Stimulated activated CD4-positive, alpha-beta T cell treated with anti-CD3 and anti-CD28 coated beads, Interleukin-2, amount 100 ng/mL, for 4 hours (primary cell): ENCODE measurements at regions not wholly inside any gene's neighbourhood (a gene's known extent, or its start where the extent isn't known, plus 50 kb on each side); places are given as distances from the start of the nearest gene placed in this dataset.

ENCODE experiments used
- DNase-seq: peaks from one replicate; pipeline ENCODE4 v3.0.0-alpha.2; 2020; ENCODE audit warnings: low read depth

DNA sequence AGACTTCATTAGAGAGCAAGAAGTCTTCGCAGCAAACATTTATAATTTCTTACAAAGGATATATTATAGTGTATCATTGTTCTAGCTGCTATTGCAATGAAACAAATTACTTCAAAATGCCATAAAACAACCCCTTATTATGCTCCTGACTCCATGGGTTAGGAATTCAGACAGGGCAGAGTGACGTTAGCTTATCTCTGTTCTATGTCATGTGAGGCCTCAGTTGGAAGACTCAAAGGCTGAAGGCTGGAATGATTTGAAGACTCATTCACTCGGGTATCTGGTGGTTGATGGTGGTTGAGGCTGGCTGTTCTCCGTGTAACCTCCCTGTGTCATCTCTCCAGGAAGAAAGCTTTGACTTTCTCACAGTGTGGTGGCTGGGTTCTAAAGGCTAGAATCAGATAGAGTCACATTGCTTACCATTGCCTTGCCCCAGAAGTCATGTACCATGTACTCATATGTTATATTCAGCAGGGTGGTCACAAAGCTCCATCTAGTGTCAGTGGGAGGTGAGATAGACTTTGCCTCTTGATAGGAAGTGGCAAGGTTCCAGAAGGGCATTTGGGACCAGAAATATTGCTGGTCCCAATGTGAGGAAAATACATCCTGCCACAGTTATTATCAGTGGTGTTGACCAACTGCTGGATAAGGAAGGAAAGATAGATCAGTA lies 226.9 kb downstream of the TMEM38B start:
- DNase-seq = no peak

GRCh38 chr9:105928416-105928815 lies 234.1 kb downstream of the TMEM38B start:
- DNase-seq = no peak

GRCh38 chr9:105930011-105930627 lies 235.8 kb downstream of the TMEM38B start:
- no peak for DNase-seq

DNA sequence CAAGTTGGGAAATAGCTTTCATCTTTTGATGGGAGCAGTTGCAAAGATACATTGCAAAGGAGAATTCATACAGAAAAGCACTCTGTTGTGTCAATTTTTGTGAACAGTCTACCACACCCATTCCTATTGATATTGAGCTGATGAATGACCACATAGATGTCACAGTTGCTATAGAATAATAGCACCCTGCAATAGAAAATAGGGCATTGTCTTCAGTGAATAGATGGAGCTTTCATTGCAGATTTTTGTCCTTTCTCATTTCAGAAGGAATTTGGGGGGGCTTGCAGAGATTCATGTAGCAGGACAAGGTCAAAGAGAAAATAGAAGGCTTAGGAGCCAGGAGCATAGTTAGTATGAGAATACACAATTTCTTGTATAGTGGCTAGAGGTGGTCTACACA lies 237.9 kb downstream of the TMEM38B start:
- no peak for DNase-seq

DNA sequence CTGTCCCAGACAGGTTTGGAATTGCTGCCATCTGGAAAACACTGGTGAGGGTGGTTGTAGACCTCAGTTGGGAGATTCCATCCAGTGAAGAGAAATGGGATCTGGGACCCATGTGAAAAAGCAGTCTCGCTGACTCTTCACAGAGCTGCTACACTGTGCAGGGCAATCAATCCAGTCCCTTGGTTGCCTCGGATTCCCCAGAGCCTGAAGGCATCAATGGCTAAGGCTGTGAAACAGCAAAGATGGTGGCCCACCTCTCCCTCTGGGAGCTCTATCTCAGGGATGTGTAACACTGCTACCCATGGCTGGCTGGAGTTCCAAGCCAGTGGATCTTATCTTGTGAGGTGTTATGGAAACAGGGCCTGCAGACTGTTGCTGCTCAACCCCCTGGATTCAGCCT lies 256.1 kb downstream of the TMEM38B start:
- no peak for DNase-seq

DNA sequence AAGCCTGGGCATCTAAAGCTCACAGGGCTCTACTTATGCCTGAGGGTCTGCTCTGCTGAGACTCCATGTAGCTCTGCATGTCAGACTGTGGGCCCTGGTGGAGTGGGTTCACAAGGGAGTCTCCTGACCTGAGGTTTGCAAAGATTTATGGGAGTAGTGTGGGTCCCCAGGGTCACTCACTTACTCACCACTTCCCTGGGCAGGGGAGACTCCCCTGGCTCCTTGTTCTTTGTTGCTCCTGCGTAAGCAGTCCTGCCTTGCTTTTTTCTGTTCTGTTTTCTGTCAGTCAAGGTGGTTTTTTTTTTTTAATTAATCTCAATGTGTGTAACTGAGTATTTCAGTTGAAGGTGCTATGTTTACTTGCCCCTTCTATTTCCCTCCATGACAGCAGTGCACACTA lies 256.6 kb downstream of the TMEM38B start:
- no peak for DNase-seq

DNA sequence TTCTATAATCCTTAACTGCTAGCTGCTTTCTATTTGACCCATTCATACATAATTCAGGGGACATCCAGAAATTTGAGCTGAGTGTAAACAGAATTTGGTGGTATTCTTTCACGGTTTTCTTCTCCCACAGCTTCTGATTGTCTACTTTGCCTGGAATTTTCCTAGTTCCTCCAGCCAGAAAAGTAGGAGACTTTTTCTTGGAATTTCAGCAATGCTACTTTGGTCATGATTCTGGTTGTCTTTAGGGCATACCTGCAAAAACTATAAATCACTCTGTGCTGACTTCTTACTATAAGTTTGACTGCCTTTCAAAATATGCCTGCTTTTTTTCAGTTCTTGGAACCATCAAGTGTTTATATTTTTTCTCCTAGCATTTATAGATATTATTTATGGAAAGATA lies 260.2 kb downstream of the TMEM38B start:
- DNase-seq = no peak

GRCh38 chr9:105957830-105958229 lies 263.5 kb downstream of the TMEM38B start:
- no peak for DNase-seq

DNA sequence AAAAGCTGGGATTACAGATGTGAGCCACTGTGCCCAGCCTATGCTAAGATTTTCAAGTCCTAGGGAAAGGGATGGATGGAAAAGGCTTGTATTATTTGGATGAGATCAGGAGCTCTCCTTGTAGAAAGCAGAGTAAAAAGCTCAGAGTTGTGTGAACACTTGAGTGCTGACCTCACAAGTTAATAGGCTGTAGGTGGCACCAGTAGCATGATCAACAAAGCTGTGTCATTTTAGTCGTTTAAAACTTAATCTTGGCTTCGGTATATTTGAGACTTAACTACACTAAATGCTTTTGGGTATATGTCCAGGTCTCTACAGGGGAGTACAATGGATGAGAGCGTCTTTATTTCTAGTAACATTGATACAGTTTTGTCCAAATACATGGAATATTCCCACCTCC lies 264.2 kb downstream of the TMEM38B start:
- no peak for DNase-seq

- DNase-seq = no peak
Measured at GRCh38 chr9:105959531-105959930, 265.2 kb downstream of the TMEM38B start.

DNA sequence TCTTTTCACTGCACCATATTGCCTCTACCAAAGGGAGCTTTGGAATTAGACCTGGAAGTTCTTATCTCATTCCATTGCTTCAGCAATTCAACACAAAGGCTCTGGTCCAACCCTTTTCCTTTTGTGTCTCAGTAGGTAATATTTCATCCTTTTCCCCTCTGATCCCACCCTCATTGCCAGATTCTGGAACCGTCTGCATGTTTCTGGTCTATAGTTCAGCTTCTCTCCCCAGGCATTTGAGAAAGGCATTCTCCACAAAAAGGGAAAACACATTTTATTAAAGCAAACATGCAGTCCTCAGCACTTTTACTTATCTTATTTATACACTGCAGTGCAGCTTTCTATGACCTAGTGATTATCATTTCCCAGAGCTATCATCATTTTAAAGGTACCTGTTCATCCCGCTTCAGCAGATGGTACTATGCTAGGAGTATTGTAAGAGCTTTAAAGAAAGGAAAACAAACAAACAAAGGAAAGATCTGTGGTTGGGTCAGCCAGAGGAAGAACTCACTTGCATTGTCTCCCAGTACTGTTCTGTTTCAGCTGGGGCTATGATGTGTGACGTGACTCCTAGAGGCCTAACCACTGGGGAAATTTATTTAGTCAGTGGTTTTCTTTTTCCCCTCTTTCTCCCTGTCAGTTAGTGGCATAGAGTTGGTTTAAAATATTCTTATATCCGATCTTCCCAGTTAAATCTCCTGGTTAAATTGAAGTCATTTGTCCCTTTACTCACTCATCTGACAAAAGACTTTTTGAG lies 269.2 kb downstream of the TMEM38B start:
- no peak for DNase-seq

DNA sequence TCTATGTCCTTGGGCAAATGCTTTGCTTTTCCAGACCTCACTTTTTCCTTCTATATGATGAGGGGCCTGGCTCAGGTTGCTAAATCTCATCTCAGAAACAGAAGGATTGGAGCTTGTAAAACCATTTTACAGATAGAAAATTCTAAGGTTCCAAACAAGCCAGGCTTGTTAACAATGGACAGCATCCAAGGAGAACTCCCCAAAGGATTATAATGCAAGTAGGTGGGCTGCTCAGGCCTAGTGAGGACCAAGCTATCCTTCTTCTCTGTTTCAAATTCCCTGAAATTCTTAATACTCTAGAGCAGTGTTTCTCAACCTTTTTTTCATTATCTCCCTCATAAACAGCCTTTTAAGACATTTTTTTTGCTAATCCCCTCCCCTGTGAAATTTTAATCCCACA lies 269.8 kb downstream of the TMEM38B start:
- DNase-seq = no peak

DNA sequence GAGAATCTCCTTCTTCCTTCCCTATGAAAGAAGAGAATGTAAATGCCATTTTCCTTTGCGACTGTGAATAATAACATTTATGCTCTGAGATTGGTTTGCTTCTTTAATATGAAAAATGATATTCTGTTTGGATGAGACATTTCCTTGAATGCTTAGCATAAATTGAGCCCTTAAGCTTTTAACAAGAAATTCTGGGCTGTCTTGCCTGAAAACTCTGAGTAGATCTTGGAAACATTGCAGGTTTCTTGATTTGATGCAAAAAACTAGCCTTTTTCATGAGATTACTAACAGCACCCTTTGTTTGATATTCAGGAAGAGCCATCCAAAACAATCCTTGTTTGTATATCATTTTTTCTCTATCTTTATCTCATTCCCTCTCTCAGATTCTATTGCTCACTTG lies 272.5 kb downstream of the TMEM38B start:
- DNase-seq = no peak

DNA sequence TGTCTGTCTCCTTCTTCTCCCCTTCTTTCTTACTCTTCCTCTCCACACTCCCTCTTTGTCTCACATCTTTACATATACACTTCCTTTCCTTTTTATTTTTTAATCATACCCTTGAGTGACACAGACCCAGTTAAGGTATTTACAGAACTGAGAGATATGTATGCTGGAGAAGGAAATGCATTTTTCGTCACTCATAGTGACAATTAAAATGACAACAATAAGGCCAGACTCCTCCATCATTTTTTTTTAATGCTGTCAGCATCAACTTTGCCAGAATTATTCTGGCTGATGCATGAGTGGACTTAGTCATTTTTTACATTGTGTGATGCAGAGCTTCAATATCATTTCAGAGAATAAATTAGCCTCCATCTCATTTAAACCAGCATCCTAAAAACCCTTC lies 272.9 kb downstream of the TMEM38B start:
- DNase-seq = no peak

- DNase-seq = no peak
Measured at GRCh38 chr9:105967797-105968196, 273.5 kb downstream of the TMEM38B start.

GRCh38 chr9:105968811-105969466 lies 274.6 kb downstream of the TMEM38B start:
- DNase-seq = no peak

- DNase-seq = no peak
Measured at GRCh38 chr9:105969636-105970035, 275.3 kb downstream of the TMEM38B start.

DNA sequence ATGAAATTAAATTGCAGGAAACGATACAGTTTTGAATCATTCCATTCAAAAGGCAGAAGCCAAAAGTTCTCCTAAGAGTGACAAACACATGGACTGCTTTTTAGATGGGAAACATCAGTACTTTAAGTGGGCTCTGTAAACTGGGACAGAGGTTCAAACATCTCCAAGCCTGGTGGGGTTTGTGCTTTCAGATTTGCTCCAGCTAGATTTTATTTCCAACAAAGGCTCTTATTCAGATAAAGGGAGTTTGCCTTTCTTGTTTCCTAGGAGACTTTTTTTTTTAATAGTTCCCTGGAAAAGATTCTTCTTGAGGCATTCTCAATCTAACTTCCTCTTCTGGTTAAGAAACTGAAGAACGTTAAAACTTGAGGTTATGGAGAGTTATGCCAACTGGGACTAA lies 277.6 kb downstream of the TMEM38B start:
- DNase-seq = no peak

DNA sequence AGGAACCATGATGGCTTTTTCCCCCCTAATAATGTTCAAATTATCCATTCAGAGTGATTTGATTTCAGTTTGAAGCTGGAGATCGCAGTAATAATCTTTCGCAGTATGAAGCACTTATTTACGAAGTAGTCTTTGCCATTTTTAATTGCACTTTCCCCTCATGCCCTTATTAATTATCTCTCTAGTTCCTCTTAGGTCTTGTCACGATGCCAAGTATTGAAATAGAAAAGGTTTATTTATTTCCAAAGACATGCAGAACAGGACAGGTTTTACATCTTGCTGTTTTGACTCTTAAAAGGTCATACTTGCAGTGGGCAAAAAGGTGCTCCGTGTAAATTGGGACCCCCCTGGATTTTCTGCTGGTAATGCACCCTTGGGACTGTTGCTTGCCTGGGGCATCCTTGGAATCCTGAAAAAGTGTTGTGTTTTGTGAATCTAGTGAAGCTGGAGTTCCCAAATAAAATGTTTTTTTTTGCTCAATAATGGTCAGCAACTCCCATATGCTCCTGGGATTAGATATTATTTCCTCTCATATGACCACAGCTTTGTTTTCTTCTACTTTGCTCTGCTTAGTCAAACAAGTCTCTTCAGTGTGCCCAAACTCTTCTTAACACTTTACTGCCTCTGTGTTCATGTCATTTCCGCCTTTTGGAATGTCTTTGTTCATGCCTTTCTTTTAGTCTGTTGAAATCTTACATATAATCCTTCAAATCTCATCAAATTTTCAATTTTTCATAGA lies 278.3 kb downstream of the TMEM38B start:
- no peak for DNase-seq

- DNase-seq = no peak
Measured at GRCh38 chr9:105973951-105974351, 279.6 kb downstream of the TMEM38B start.

DNA sequence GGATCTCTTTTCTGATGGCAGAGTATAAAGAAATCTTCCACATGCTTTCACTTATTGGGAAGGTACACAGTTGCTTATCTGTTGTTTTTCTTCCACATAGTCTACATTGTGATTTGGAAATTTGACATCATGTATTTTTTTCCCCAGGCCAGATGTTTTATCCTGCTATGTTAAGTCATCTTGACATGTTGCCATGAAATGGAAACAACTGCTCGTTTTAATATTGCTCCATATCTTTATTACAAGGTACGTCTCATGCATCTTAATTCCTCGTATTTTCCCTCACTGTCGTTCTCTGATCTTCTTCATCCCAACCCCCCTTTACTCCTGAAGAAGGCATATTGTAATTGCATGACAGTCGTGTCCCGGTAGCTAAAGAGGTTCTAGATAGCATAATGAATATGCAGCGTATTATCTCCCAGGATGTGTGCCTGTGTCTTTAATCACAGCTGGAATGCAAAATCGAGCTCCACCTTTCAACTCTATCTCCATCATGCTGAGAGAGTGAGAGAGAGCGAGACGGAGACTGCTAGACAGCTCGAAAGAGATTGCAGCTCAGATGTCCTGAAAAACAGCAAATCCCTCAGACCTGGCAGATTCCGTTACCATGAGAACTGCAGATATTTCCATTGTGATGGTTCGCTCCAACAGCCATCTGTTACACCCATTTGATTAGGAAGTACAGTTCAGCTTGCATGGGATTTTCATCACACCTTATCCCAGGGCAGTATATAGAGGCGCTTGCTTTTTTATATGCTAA lies 281.7 kb downstream of the TMEM38B start:
- no peak for DNase-seq
